Effector memory CD4-positive, alpha-beta T cell (primary cell): ENCODE measurements at regions not wholly inside any gene's neighbourhood (a gene's known extent, or its start where the extent isn't known, plus 50 kb on each side); places are given as distances from the start of the nearest gene placed in this dataset.
"Not testable (repeated sequence)": the region's sequence is repeated elsewhere in the genome, so short reads cannot be mapped to it uniquely, and the experiment has no call there.

Experiments used
- DNase-seq, 3 donors: peaks; one replicate each; pipeline ENCODE4 v3.0.0-alpha.2; 2020
- H3K27ac ChIP-seq: 2 replicates; pipeline ENCODE4 v1.7.0; 2013; ENCODE audit warnings: mild to moderate bottlenecking, low read length, moderate library complexity; ENCODE audit not compliant: insufficient read depth, poor library complexity, severe bottlenecking
- H3K27me3 ChIP-seq: replicated peaks from 2 replicates; pipeline ENCODE4 v1.7.0; 2013; ENCODE audit warnings: mild to moderate bottlenecking, low read length; ENCODE audit not compliant: insufficient read depth, control insufficient read depth, poor library complexity, severe bottlenecking
- H3K36me3 ChIP-seq: 2 replicates; pipeline ENCODE4 v1.7.0; 2013; ENCODE audit warnings: mild to moderate bottlenecking, low read length, moderate library complexity; ENCODE audit not compliant: control insufficient read depth, insufficient read depth
- H3K4me1 ChIP-seq: 2 replicates; pipeline ENCODE4 v1.7.0; 2013; ENCODE audit warnings: low read length, mild to moderate bottlenecking; ENCODE audit not compliant: control insufficient read depth, insufficient read depth, poor library complexity, severe bottlenecking
- H3K4me3 ChIP-seq: 2 replicates; pipeline ENCODE4 v1.7.0; 2013; ENCODE audit warnings: low read length, low read depth, mild to moderate bottlenecking; ENCODE audit not compliant: insufficient read depth, poor library complexity, severe bottlenecking
- H3K9me3 ChIP-seq: 2 replicates; pipeline ENCODE4 v1.7.0; 2013; ENCODE audit warnings: mild to moderate bottlenecking, low read length, moderate library complexity; ENCODE audit not compliant: control insufficient read depth

- no peak for DNase-seq
- Histone ChIP-seq H3K9me3 (no peaks in the 10 kb centered on the region), H3K27me3 (no peaks in the 10 kb centered on the region), H3K4me1 (no peaks in the 10 kb centered on the region), H3K4me3 (no peak overlapping the region), H3K36me3 (no peaks in the 10 kb centered on the region), H3K27ac (no peak overlapping the region)
These were observed 108.0 kb upstream of the GHR start for GRCh38 chr5:42315214-42315613.

- Histone ChIP-seq H3K4me3 (no peak overlapping the region), H3K27ac (no peak overlapping the region), H3K36me3 (no peaks in the 10 kb centered on the region), H3K4me1 (no peaks in the 10 kb centered on the region), H3K27me3 (no peaks in the 10 kb centered on the region), H3K9me3 (no peaks in the 10 kb centered on the region)
- DNase-seq = no peak
These were observed 105.7 kb upstream of the GHR start for GRCh38 chr5:42317575-42317974.

- not testable (repeated sequence) for H3K27ac ChIP-seq, H3K4me1 ChIP-seq, H3K4me3 ChIP-seq, H3K9me3 ChIP-seq, H3K27me3 ChIP-seq, DNase-seq, H3K36me3 ChIP-seq
These were observed 103.7 kb upstream of the GHR start for GRCh38 chr5:42319546-42319945.

- H3K27me3 ChIP-seq = no peaks in the 10 kb centered on the region
- no peaks in the 10 kb centered on the region for H3K9me3 ChIP-seq
- no peak for DNase-seq
- no peak overlapping the region for H3K27ac ChIP-seq
- H3K4me1 ChIP-seq = no peaks in the 10 kb centered on the region
- no peaks in the 10 kb centered on the region for H3K36me3 ChIP-seq
- no peak overlapping the region for H3K4me3 ChIP-seq
These were observed 101.5 kb upstream of the GHR start for GRCh38 chr5:42321785-42322184.

- H3K9me3 ChIP-seq = peaks cover 8% of the 10 kb centered on the region
- no peak for DNase-seq
- H3K36me3 ChIP-seq = no peaks in the 10 kb centered on the region
- H3K4me1 ChIP-seq = no peaks in the 10 kb centered on the region
- no peak overlapping the region for H3K27ac ChIP-seq
- H3K27me3 ChIP-seq = no peaks in the 10 kb centered on the region
- H3K4me3 ChIP-seq = no peak overlapping the region
These were observed 86.1 kb upstream of the GHR start for GRCh38 chr5:42337143-42337542.

- DNase-seq = no peak
- H3K4me3 ChIP-seq = no peak overlapping the region
- no peaks in the 10 kb centered on the region for H3K27me3 ChIP-seq
- no peaks in the 10 kb centered on the region for H3K4me1 ChIP-seq
- peaks cover 8% of the 10 kb centered on the region for H3K9me3 ChIP-seq
- no peaks in the 10 kb centered on the region for H3K36me3 ChIP-seq
- H3K27ac ChIP-seq = no peak overlapping the region
These were observed 85.6 kb upstream of the GHR start for GRCh38 chr5:42337607-42338006.

- no peak for DNase-seq
- H3K36me3 ChIP-seq = no peaks in the 10 kb centered on the region
- no peaks in the 10 kb centered on the region for H3K4me1 ChIP-seq
- H3K27me3 ChIP-seq = no peaks in the 10 kb centered on the region
- no peak overlapping the region for H3K27ac ChIP-seq
- H3K4me3 ChIP-seq = no peak overlapping the region
- H3K9me3 ChIP-seq = peaks cover 8% of the 10 kb centered on the region
These were observed 85.1 kb upstream of the GHR start for GRCh38 chr5:42338136-42338535.

- H3K4me1 ChIP-seq = no peaks in the 10 kb centered on the region
- no peak overlapping the region for H3K27ac ChIP-seq
- H3K9me3 ChIP-seq = no peaks in the 10 kb centered on the region
These were observed 74.1 kb upstream of the GHR start for GRCh38 chr5:42349163-42349562.

GRCh38 chr5:42351956-42352355, 71.3 kb upstream of the GHR start:
- Histone ChIP-seq H3K9me3 (no peaks in the 10 kb centered on the region), H3K4me1 (no peaks in the 10 kb centered on the region), H3K27me3 (no peaks in the 10 kb centered on the region), H3K36me3 (no peaks in the 10 kb centered on the region), H3K4me3 (no peak overlapping the region), H3K27ac (no peak overlapping the region)
- DNase-seq = no peak

More at GRCh38 chr5:42349163-42349562, 74.1 kb upstream of the GHR start:
- H3K36me3 ChIP-seq = no peaks in the 10 kb centered on the region
- H3K4me3 ChIP-seq = no peak overlapping the region
- no peaks in the 10 kb centered on the region for H3K27me3 ChIP-seq
- no peak for DNase-seq

GRCh38 chr5:42360056-42360455, 63.2 kb upstream of the GHR start:
- Histone ChIP-seq H3K9me3 (no peaks in the 10 kb centered on the region), H3K36me3 (no peaks in the 10 kb centered on the region), H3K27me3 (no peaks in the 10 kb centered on the region), H3K4me1 (no peaks in the 10 kb centered on the region), H3K27ac (no peak overlapping the region), H3K4me3 (no peak overlapping the region)
- DNase-seq = no peak
